Urinary bladder (tissue), 3 donors: ENCODE measurements at regions not wholly inside any gene's neighbourhood (a gene's known extent, or its start where the extent isn't known, plus 50 kb on each side); places are given as distances from the start of the nearest gene placed in this dataset.
"Not testable (repeated sequence)": the region's sequence is repeated elsewhere in the genome, so short reads cannot be mapped to it uniquely, and the experiment has no call there.

Experiments used
- DNase-seq: peaks from one replicate; pipeline ENCODE4 v3.0.0-alpha.2; 2015; ENCODE audit errors: extremely low spot score
- H3K27ac ChIP-seq: one replicate; pipeline ENCODE4 v1.5.1; 2013; ENCODE audit warnings: low read depth, mild to moderate bottlenecking, moderate library complexity
- H3K36me3 ChIP-seq: one replicate; pipeline ENCODE4 v1.6.1; 2013; ENCODE audit warnings: mild to moderate bottlenecking, moderate library complexity; ENCODE audit not compliant: insufficient read depth
- H3K4me1 ChIP-seq: one replicate; pipeline ENCODE4 v1.6.1; 2013; ENCODE audit warnings: mild to moderate bottlenecking, moderate library complexity; ENCODE audit not compliant: insufficient read depth
- H3K4me3 ChIP-seq: one replicate; pipeline ENCODE4 v1.5.1; 2013; ENCODE audit warnings: low read depth, low read length
- WGBS: extraction: QIAGEN DNeasy Blood & Tissue Kit; methylation state at CpG from one replicate; pipeline ENCODE4 v1.1.7; 2013; 5-methylcytosine and 5-hydroxymethylcytosine counted together
- donor health status: healthy with polysubstance abuse.
- donor health status: healthy.

- WGBS, result 83% methylated on average over 8 of the region's 8 CpGs
- H3K4me1 ChIP-seq, result no peaks in the 10 kb centered on the region
These were observed 57.7 kb upstream of the AADACL2 start for GRCh38 chr3:151675858-151676615.

GRCh38 chr3:151673974-151674373, 59.8 kb upstream of the AADACL2 start:
- H3K4me3 ChIP-seq, result no peak overlapping the region
- no peak overlapping the region for H3K27ac ChIP-seq
- DNase-seq, result no peak
- no peaks in the 10 kb centered on the region for H3K36me3 ChIP-seq
- no peaks in the 10 kb centered on the region for H3K4me1 ChIP-seq
- WGBS, result 76% methylated on average over 1 of the region's 1 CpG

More at GRCh38 chr3:151675858-151676615, 57.7 kb upstream of the AADACL2 start:
- DNase-seq, result no peak
- Histone ChIP-seq H3K4me3 (no peak overlapping the region), H3K36me3 (no peaks in the 10 kb centered on the region), H3K27ac (no peak overlapping the region)

- not testable (repeated sequence) for H3K4me3 ChIP-seq, DNase-seq, H3K36me3 ChIP-seq, H3K4me1 ChIP-seq, H3K27ac ChIP-seq
- 90% methylated on average over 3 of the region's 3 CpGs for WGBS
These were observed 66.0 kb upstream of the AADACL2 start for GRCh38 chr3:151667762-151668161.

GRCh38 chr3:151660885-151661284, 72.8 kb upstream of the AADACL2 start:
- 55% methylated on average over 4 of the region's 4 CpGs for WGBS
- Histone ChIP-seq H3K27ac (no peak overlapping the region), H3K4me1 (no peaks in the 10 kb centered on the region), H3K4me3 (no peak overlapping the region), H3K36me3 (no peaks in the 10 kb centered on the region)
- DNase-seq, result no peak

- H3K4me3 ChIP-seq, result no peak overlapping the region
- H3K27ac ChIP-seq, result no peak overlapping the region
- H3K4me1 ChIP-seq, result no peaks in the 10 kb centered on the region
- no peak for DNase-seq
- H3K36me3 ChIP-seq, result no peaks in the 10 kb centered on the region
These were observed 88.7 kb upstream of the AADACL2 start for GRCh38 chr3:151644986-151645385.

- WGBS, result 89% methylated on average over 1 of the region's 1 CpG
- no peak for DNase-seq
- no peaks in the 10 kb centered on the region for H3K4me1 ChIP-seq
- no peaks in the 10 kb centered on the region for H3K36me3 ChIP-seq
- H3K4me3 ChIP-seq, result no peak overlapping the region
- H3K27ac ChIP-seq, result no peak overlapping the region
These were observed 89.6 kb upstream of the AADACL2 start for GRCh38 chr3:151644020-151644620.

GRCh38 chr3:151639418-151639740, 94.3 kb upstream of the AADACL2 start:
- WGBS, result 49% methylated on average over 2 of the region's 2 CpGs
- no peak overlapping the region for H3K27ac ChIP-seq
- no peak for DNase-seq
- no peaks in the 10 kb centered on the region for H3K4me1 ChIP-seq
- H3K4me3 ChIP-seq, result no peak overlapping the region
- H3K36me3 ChIP-seq, result no peaks in the 10 kb centered on the region

GRCh38 chr3:151638555-151639417, 94.9 kb upstream of the AADACL2 start:
- Histone ChIP-seq H3K27ac (no peak overlapping the region), H3K4me1 (no peaks in the 10 kb centered on the region), H3K36me3 (no peaks in the 10 kb centered on the region), H3K4me3 (no peak overlapping the region)
- 67% methylated on average over 4 of the region's 4 CpGs for WGBS
- no peak for DNase-seq

GRCh38 chr3:151635905-151636304, 97.8 kb upstream of the AADACL2 start:
- Histone ChIP-seq H3K36me3 (no peaks in the 10 kb centered on the region), H3K27ac (no peak overlapping the region), H3K4me3 (no peak overlapping the region), H3K4me1 (no peaks in the 10 kb centered on the region)
- 93% methylated on average over 3 of the region's 3 CpGs for WGBS
- DNase-seq, result no peak

GRCh38 chr3:151631946-151632345, 101.8 kb upstream of the AADACL2 start:
- Histone ChIP-seq H3K27ac (no peak overlapping the region), H3K4me3 (no peak overlapping the region), H3K36me3 (no peaks in the 10 kb centered on the region), H3K4me1 (no peaks in the 10 kb centered on the region)
- 88% methylated on average over 2 of the region's 2 CpGs for WGBS
- no peak for DNase-seq

GRCh38 chr3:151630938-151631441, 102.7 kb upstream of the AADACL2 start:
- Histone ChIP-seq H3K27ac (no peak overlapping the region), H3K4me1 (no peaks in the 10 kb centered on the region), H3K4me3 (no peak overlapping the region), H3K36me3 (no peaks in the 10 kb centered on the region)
- WGBS, result 51% methylated on average over 1 of the region's 1 CpG
- no peak for DNase-seq

GRCh38 chr3:151630035-151630434, 103.7 kb upstream of the AADACL2 start:
- Histone ChIP-seq H3K4me1 (no peaks in the 10 kb centered on the region), H3K27ac (no peak overlapping the region), H3K4me3 (no peak overlapping the region), H3K36me3 (no peaks in the 10 kb centered on the region)
- 64% methylated on average over 3 of the region's 3 CpGs for WGBS
- no peak for DNase-seq

- H3K4me3 ChIP-seq, result no peak overlapping the region
- H3K27ac ChIP-seq, result no peak overlapping the region
- no peak for DNase-seq
- WGBS, result 72% methylated on average over 1 of the region's 1 CpG
- H3K36me3 ChIP-seq, result no peaks in the 10 kb centered on the region
- no peaks in the 10 kb centered on the region for H3K4me1 ChIP-seq
These were observed 108.1 kb upstream of the AADACL2 start for GRCh38 chr3:151625586-151625985.

- H3K36me3 ChIP-seq, result no peaks in the 10 kb centered on the region
- 82% methylated on average over 3 of the region's 3 CpGs for WGBS
- DNase-seq, result no peak
- no peak overlapping the region for H3K4me3 ChIP-seq
- no peaks in the 10 kb centered on the region for H3K4me1 ChIP-seq
- no peak overlapping the region for H3K27ac ChIP-seq
These were observed 108.6 kb upstream of the AADACL2 start for GRCh38 chr3:151625086-151625485.
